ENCODE measurements at regions not wholly inside any gene's neighbourhood (a gene's known extent, or its start where the extent isn't known, plus 50 kb on each side); places are given as distances from the start of the nearest gene placed in this dataset.

GRCh38 chr12:98064501-98064900, 450.9 kb upstream of the TMPO start:
- TF ChIP-seq GATA1 (IDR thresholded peaks at IDR 0.05; ENCODE audit: low read depth, low read length) = no peak
- TF ChIP-seq POLR2A (IDR thresholded peaks at IDR 0.05; ENCODE audit: low read length) = no peak
- no peak for DNase-seq

DNA sequence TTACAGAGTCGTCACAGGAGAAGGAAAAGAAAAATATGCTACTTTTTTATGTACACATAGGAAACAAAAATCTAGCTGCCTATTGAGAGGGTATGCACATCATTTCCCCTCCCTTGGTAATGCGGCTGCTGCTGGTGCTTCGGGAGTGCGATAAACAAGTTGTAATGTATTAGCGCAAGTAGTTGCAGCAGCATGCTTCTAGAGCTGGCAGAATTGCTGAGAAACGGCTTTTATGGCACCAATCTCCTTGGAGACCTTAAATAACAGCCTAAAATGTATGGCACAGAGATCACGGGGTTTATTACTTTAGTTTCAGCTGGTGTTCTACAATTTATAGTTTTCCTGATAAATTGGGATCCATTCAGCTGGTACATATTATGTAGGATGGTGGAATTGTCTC, 447.6 kb upstream of the TMPO start:
- no peak for DNase-seq
- TF ChIP-seq POLR2A (IDR thresholded peaks at IDR 0.05; ENCODE audit: low read length) = no peak
- TF ChIP-seq GATA1 (IDR thresholded peaks at IDR 0.05; ENCODE audit: low read depth, low read length) = no peak

DNA sequence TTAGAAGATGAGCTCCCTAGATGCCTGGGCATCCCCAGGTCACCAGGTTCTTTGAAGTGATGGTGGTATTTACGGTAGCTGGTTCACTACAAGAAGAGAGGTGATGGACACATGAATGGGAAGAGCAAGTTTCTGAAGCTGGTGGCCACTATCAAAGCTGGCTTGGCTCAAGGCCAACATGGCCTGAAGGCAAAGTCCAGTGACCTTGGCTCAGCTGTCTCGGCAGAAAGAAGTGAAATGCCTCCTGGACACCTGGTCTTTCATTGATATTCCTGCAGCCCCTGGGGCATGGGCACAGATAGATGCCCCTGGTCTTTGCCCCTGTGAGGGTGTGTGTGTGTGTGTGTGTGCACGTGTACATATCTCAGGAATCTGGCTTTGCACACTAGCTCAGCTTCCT, 441.8 kb upstream of the TMPO start:
- DNase-seq = no peak
- TF ChIP-seq POLR2A (IDR thresholded peaks at IDR 0.05; ENCODE audit: low read length) (no peak), GATA1 (IDR thresholded peaks at IDR 0.05; ENCODE audit: low read depth, low read length) (no peak)

DNA sequence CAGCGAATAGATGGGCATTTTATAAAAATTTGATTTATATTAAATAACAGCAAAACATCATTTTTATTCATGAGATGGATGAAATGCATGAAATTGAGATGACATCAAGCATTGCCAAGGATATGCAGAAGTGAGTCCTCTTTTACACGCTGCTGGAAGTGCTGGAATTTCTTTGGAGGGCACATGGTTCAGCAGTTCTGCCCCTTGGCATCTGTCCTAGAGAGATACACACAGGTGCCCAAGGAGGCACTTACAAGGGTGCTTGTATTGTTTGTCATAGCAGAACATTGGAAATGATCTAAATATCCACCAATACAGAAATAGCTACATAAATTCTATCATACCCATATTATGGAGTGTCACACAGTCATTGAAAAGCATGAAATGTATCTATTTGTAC, 441.1 kb upstream of the TMPO start:
- DNase-seq = no peak
- TF ChIP-seq POLR2A (IDR thresholded peaks at IDR 0.05; ENCODE audit: low read length) (no peak), GATA1 (IDR thresholded peaks at IDR 0.05; ENCODE audit: low read depth, low read length) (no peak)

GRCh38 chr12:98084391-98084790, 431.0 kb upstream of the TMPO start:
- TF ChIP-seq GATA1 (IDR thresholded peaks at IDR 0.05; ENCODE audit: low read depth, low read length) (no peak), POLR2A (IDR thresholded peaks at IDR 0.05; ENCODE audit: low read length) (no peak)
- DNase-seq = no peak

DNA sequence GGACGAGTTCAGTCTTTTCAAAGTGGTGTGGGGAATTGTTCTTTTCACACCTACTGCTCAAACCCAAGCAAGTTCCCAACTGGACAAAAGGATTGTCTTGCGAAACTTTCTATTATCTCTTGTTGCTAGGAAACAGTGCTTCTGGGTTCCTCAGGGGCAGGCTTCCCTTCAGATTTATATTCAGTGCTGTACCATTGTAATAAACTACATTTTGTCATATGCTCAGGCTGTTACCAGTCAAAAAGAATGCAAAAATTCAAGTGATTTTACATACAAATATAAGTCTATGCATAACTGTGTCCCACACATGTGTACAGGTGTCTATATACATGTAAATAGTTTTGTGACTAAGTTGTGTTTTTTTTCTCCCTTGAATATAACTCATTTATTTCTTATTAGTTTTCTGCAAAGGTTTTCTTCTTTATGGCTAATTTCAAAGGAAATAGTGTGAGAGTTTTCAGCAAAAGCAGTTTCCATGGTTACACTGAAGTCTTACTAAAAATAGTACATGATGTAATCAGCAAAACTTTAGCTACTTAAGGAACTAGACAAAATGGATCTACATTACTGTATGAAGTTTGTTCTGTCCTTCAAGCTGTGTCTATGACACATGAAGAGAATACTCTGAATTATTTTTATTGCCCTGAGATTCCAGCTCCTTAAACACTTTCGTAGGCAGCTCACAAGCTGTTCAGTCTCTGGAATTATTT, 430.2 kb upstream of the TMPO start:
- TF ChIP-seq GATA1 (IDR thresholded peaks at IDR 0.05; ENCODE audit: low read depth, low read length) (no peak), POLR2A (IDR thresholded peaks at IDR 0.05; ENCODE audit: low read length) (no peak)
- no peak for DNase-seq

DNA sequence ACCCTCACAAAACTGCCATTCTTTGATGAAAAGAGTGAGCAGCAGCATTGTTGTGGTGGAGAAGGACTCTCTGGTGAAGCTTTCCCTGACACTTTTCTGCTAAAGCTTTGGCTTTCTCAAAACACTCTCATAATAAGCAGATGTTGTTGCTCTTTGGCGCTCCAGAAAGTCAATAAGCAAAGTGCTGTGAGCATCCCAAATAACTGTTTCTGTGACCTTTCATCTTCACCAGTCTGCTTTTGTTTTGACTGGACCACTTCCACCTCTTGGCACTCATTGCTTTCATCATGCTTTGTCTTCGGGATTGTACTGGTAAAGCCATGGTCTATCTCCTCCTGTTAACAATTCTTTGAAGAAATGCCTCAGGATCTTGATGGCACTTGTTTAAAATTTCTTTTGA, 424.7 kb upstream of the TMPO start:
- DNase-seq = no peak
- TF ChIP-seq POLR2A (IDR thresholded peaks at IDR 0.05; ENCODE audit: low read length) (no peak), GATA1 (IDR thresholded peaks at IDR 0.05; ENCODE audit: low read depth, low read length) (no peak)

- TF ChIP-seq GATA1 (IDR thresholded peaks at IDR 0.05; ENCODE audit: low read depth, low read length) = no peak
- no peak for TF ChIP-seq POLR2A (IDR thresholded peaks at IDR 0.05; ENCODE audit: low read length)
- DNase-seq = no peak
Observed at GRCh38 chr12:98096436-98096835, 419.0 kb upstream of the TMPO start.

- TF ChIP-seq POLR2A (IDR thresholded peaks at IDR 0.05; ENCODE audit: low read length) = no peak
- no peak for TF ChIP-seq GATA1 (IDR thresholded peaks at IDR 0.05; ENCODE audit: low read depth, low read length)
- no peak for DNase-seq
Observed at GRCh38 chr12:98106031-98106683, 409.2 kb upstream of the TMPO start.

- DNase-seq = no peak
- no peak for TF ChIP-seq GATA1 (IDR thresholded peaks at IDR 0.05; ENCODE audit: low read depth, low read length)
- TF ChIP-seq POLR2A (IDR thresholded peaks at IDR 0.05; ENCODE audit: low read length) = no peak
Observed at GRCh38 chr12:98109266-98109665, 406.1 kb upstream of the TMPO start.

DNA sequence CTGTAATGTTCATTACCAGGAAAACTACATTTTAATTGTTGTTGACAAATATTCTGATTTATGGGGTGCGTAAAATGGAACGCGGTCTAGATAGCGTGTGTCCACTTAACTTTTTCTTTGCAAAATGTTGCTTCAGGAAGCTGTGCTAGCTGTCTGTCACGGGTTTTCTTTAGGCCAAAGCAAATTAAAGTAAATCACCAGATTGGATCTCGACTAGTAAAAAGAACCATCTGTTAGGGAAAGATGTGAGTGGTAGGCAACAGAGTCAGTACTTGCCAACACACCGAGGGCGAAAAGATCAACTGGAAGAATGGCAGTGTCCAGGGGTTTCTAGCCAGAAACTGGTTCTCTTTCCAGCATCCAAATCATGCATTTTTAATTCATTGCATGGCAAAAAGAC, 404.9 kb upstream of the TMPO start:
- TF ChIP-seq POLR2A (IDR thresholded peaks at IDR 0.05; ENCODE audit: low read length) (no peak), GATA1 (IDR thresholded peaks at IDR 0.05; ENCODE audit: low read depth, low read length) (no peak)
- no peak for DNase-seq

DNA sequence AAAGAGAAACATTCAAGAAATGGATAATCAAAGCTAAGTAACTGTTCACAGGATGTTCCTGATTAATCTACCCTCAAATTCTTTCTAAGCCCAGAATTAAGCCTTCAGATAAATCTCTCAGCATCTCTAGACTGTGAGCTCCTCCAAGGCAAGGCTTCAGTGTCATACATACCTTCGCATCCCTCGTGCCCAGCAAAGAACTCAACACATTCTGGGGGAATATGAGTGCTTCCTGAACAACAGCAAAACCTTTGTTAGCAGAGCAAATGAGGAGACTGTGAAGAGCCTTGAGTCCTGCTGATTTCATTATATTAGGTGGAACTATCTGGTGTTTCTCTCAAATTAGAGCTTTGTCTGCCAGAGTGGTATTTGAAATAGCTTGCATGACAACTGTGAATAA, 401.8 kb upstream of the TMPO start:
- TF ChIP-seq GATA1 (IDR thresholded peaks at IDR 0.05; ENCODE audit: low read depth, low read length) = no peak
- no peak for TF ChIP-seq POLR2A (IDR thresholded peaks at IDR 0.05; ENCODE audit: low read length)

DNA sequence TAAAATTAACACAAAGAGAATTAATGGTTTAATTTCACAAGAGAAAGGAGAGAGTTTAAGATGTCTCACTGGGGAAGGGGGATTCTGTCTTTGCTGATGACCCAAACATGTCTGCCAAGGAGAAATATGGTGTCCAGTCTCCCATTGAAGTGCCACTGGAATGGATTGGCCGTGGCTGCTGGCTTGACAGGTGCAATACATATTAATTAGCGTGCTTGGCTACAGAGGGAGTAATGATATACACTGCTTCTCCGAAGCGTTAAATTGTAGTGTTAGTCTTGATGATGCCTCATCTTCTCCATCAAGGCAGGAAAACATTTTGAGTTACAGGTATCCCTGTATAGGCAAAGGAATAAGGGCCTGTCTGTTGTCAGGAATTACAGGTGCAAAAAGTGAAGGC, 393.4 kb upstream of the TMPO start:
- TF ChIP-seq POLR2A (IDR thresholded peaks at IDR 0.05; ENCODE audit: low read length) = no peak
- no peak for DNase-seq

More for the DNA sequence above, 401.8 kb upstream of the TMPO start:
- DNase-seq = no peak

GRCh38 chr12:98123021-98123461, 392.3 kb upstream of the TMPO start:
- no peak for DNase-seq
- no peak for TF ChIP-seq GATA1 (IDR thresholded peaks at IDR 0.05; ENCODE audit: low read depth, low read length)
- TF ChIP-seq POLR2A (IDR thresholded peaks at IDR 0.05; ENCODE audit: low read length) = no peak
